ENCODE measurements at regions not wholly inside any gene's neighbourhood (a gene's known extent, or its start where the extent isn't known, plus 50 kb on each side); places are given as distances from the start of the nearest gene placed in this dataset.

DNA sequence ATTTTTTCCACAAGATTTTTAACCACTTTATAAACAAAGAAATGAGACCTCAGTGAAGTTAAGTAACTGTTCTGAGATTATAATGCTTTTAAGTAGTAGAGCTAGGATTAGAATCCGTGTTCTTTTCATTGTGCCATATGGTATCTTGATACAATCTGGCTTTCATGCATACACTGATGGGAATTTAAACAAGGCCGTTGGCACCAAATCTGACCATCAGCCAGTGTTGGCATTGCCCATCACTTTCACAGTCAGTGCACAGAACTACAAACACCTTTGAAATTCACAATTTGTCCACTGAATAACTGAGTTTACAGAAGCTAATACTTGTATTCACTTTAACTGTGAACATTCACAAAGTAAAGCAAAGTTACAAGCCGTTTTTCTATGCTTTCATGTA lies 1228.0 kb downstream of the TBC1D22A start:
- no peak for TF ChIP-seq SETDB1 (IDR thresholded peaks at IDR 0.05; ENCODE audit: insufficient read length, low read length)
- TF ChIP-seq ZNF23 (tag by site-specific recombination; IDR thresholded peaks at IDR 0.05; ENCODE audit: borderline replicate concordance), result no peak
- TF ChIP-seq ZBTB26 (tag by site-specific recombination; optimal IDR thresholded peaks at IDR 0.05), result no peak
- no peak for TF ChIP-seq ZNF473 (tag by site-specific recombination; IDR thresholded peaks at IDR 0.05)

DNA sequence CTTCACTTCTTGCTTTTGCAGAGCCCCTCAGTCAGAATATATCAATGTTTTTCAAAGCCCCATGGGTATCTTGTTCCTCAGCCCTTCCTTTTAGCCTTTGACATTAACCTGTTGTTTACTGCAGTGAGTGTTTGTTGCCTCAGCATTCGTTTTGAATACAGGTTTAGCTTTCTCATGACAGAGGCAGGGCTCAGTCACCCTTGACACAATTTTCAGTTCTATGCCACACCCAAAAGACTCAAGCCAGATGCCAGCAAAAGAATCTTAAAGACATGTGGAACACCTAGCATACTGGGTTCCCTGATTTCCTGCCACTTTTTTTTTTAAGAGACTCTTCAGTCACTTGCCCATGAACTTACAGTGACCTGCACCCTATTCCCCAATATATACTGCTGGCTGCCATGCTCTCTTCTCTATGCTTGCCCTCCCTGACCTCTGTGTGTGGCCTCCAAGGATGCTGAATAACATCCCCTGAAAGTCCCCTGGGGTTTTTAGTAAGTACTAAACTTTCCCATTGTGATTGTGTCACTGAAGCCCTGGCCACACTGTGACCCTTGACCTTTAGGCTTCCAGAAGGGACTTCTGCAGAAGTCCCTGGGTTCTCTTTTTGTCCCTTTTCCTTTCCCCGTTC lies 1225.5 kb downstream of the TBC1D22A start:
- Histone ChIP-seq H3K27ac (ENCODE audit: extremely low read depth, low read depth, low read length) (no peak overlapping the region), H3K4me1 (ENCODE audit: control insufficient read depth, insufficient read depth, low read length) (no peaks in the 10 kb centered on the region), H3K36me3 (ENCODE audit: control insufficient read depth in 2 of 2, insufficient read depth in 1 of 2, low read length in 2 of 2) (no peaks in the 10 kb centered on the region), H3K9me3 (ENCODE audit: control insufficient read depth, insufficient read depth, low read depth, low read length) (no peaks in the 10 kb centered on the region), H3K4me3 (ENCODE audit: low read depth, low read length) (no peak overlapping the region)
- POLR2A ChIA-PET, result no interaction called here
- TF ChIP-seq SP2 (tag by site-specific recombination; IDR thresholded peaks at IDR 0.05) (no peak), PRDM10 (tag by site-specific recombination; IDR thresholded peaks at IDR 0.05) (no peak), ZNF600 (tag by site-specific recombination; IDR thresholded peaks at IDR 0.05) (no peak), ZNF10 (tag by site-specific recombination; IDR thresholded peaks at IDR 0.05) (no peak), ZNF221 (tag by site-specific recombination; IDR thresholded peaks at IDR 0.05; ENCODE audit: borderline replicate concordance) (no peak), ZNF555 (tag by site-specific recombination; conservative IDR thresholded peaks at IDR 0.05) (no peak), SCRT2 (tag by site-specific recombination; IDR thresholded peaks at IDR 0.05) (no peak), MYNN (tag by site-specific recombination; IDR thresholded peaks at IDR 0.05; ENCODE audit: borderline replicate concordance) (no peak), ZNF473 (tag by site-specific recombination; IDR thresholded peaks at IDR 0.05) (no peak), ZNF169 (tag by site-specific recombination; IDR thresholded peaks at IDR 0.05) (no peak), ZNF654 (tag by site-specific recombination; IDR thresholded peaks at IDR 0.05; ENCODE audit: low read depth) (no peak), ZNF335 (tag by site-specific recombination; conservative IDR thresholded peaks at IDR 0.05) (no peak), ZNF211 (tag by site-specific recombination; IDR thresholded peaks at IDR 0.05; ENCODE audit: low read depth) (no peak), ZNF24 (tag by site-specific recombination; IDR thresholded peaks at IDR 0.05) (no peak), ZNF645 (tag by site-specific recombination; IDR thresholded peaks at IDR 0.05) (no peak)
- TF ChIP-seq, protein P1, sequence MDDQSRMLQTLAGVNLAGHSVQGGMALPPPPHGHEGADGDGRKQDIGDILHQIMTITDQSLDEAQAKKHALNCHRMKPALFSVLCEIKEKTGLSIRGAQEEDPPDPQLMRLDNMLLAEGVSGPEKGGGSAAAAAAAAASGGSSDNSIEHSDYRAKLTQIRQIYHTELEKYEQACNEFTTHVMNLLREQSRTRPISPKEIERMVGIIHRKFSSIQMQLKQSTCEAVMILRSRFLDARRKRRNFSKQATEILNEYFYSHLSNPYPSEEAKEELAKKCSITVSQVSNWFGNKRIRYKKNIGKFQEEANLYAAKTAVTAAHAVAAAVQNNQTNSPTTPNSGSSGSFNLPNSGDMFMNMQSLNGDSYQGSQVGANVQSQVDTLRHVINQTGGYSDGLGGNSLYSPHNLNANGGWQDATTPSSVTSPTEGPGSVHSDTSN (CRISPR knock-in tag; IDR thresholded peaks at IDR 0.05), result no peak
- CTCF ChIA-PET, result no interaction called here

More for the DNA sequence above, 1228.0 kb downstream of the TBC1D22A start:
- Histone ChIP-seq H3K9me3 (ENCODE audit: control insufficient read depth, insufficient read depth, low read depth, low read length) (no peaks in the 10 kb centered on the region), H3K4me1 (ENCODE audit: control insufficient read depth, insufficient read depth, low read length) (no peaks in the 10 kb centered on the region), H3K4me3 (ENCODE audit: low read depth, low read length) (no peak overlapping the region), H3K27ac (ENCODE audit: extremely low read depth, low read depth, low read length) (no peak overlapping the region), H3K36me3 (ENCODE audit: control insufficient read depth in 2 of 2, insufficient read depth in 1 of 2, low read length in 2 of 2) (no peaks in the 10 kb centered on the region)
- ChIA-PET POLR2A (no interaction called here), CTCF (interaction anchor here (0.6 to 0.7 kb wide), 2 partner anchors 14 to 56 kb away, joined by 3 read pairs; no protein-coding TSS in a partner anchor)
